Left colon (tissue), 2 donors: ENCODE measurements at regions not wholly inside any gene's neighbourhood (a gene's known extent, or its start where the extent isn't known, plus 50 kb on each side); places are given as distances from the start of the nearest gene placed in this dataset.
"Not testable (repeated sequence)": the region's sequence is repeated elsewhere in the genome, so short reads cannot be mapped to it uniquely, and the experiment has no call there.

ENCODE experiments used
- ATAC-seq: fragments of 200-7000 bp; cut with Tn5 transposase; one replicate; pipeline ENCODE4 v1.9.1; 2020; ENCODE audit warnings: mild to moderate bottlenecking, moderate library complexity
- DNase-seq, 2 donors: peaks; one replicate each; pipeline ENCODE4 v3.0.0-alpha.2; 2020
- intact Hi-C, 2 donors: fragments of 100-400 bp; cut with DNase I in 1 of 2; cut with micrococcal nuclease in 1 of 2; formaldehyde crosslinking; loops; one replicate each; pipeline versions ENCODE4 v1.11.2 to v1.14.0; 2022; cut with DNase I, micrococcal nuclease
- donor health status: DM: no; HTN: no; CAD: no.
- donor health status: DM: yes; HTN: yes; CAD: no.

DNA sequence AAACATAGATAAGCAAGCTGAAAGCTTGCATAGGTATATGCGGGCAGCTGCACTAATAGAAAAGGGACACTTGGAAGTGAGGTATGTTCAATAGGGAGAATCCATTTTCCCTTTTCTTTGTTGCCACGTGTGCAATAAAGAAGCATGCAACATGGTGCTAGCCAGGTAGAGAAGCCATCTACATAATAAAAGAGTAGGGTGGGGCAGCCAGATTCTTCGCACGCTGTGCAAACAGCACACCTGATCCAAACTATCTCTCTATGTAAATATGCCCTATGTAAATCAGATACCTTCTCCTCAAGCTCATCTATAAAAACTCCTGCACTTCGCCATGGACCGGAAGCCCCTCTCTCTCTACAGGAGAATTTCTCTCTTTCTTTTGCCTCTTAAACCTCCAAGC, 91.9 kb upstream of the C9orf72 start:
- DNase-seq (peak; percentile 27 to 63), ATAC-seq (peak; percentile 94)
- intact Hi-C loops: no loop called here

DNA sequence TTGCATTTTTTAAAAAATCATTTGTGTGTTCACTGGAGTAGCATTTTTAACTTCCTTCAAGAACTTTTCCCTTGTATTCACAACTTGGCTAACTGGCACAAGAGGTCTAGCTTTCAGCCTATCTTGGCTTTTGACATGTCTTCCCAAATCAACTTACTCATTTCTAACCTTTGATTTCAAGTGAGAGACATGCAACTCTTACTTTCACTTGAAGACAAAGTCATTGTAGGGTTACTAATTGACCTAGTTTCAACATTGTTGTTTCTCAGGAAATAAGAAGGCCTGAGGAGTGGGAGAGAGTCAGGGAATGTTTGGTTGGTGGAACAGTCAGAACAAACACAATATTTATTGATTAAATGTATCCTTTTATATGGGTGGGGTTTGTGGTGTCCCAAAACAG, 95.0 kb upstream of the C9orf72 start:
- ATAC-seq (no peak), DNase-seq (no peak)
- intact Hi-C loops: no loop called here

DNA sequence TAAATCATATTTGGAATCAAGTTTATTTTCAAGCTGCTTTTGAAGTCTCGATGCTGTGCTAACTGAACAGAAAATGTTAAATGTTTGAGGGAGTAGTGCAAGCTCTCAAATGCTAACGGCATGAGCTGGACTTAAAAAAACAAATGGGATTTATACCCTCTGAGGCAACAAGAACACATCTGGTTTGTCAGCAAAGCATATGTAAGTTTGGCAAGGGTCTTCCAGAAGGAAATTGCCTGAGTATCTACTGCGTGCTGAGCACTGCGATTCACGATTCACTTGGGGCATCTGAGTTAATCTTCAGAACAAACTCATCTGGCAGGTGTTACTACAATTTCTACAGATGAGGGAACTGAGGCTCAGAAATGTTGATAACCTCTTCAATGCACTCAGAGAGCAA, 98.4 kb upstream of the C9orf72 start:
- intact Hi-C loops: no loop called here
- DNase-seq (no peak), ATAC-seq (no peak)

DNA sequence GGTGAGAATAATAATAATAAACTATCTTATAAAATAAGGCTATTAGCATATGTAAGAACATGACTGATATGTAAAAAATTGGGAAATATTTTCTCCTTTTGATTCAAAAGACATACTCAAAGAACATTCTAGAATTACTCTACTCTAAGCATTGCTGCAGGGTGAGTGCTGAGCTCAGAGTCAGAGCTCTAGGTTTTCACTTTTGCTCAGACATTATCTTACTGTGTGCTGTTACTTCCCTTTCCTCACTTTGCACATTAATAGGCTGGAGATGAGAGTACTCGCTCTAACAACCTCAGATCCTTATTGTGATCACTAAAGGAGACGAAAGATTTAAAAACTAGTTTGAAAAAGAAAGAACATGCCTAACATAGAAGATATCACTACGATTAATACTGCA, 99.4 kb upstream of the C9orf72 start:
- DNase-seq (no peak), ATAC-seq (no peak)
- intact Hi-C loops: no loop called here

DNA sequence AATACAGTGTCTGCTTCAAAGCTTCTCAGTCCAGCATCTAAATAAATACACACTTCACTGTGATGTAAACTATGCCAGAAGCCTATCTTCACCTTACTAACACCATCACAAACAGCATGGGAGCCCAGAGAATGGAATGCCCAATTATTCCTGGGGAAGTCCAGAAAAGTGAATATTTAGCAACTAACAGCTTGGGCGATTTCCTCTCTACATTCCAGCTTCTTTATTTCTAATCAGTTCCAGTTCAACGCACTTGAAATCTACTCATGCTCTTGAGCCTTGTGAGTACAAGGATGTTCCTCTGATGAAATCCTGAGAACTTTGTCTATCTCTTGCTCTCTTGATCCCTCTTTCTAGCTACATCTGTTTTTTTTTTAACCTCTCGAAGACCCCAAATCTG, 100.4 kb upstream of the C9orf72 start:
- DNase-seq (no peak), ATAC-seq (no peak)
- intact Hi-C loops: no loop called here

DNA sequence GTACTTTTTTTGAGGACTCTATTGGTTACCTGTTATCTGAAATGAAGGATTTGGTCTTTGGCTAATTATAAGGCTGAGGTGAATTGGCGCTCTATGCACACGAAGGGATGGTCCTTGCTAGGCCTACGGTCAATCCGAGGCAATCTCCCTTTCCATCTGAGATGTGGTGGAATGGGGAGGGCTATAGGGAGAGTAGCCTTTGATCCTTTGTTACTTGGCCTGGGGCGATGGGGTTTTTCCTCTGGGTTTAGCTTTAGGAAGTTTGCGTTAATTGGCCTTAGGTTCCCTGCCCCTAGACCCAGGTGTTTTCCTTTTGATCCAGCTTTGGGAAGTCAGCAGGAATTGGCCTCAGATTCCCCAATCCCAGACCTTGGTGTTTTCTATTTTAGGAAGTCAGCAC, 102.1 kb upstream of the C9orf72 start:
- no peak for ATAC-seq

DNA sequence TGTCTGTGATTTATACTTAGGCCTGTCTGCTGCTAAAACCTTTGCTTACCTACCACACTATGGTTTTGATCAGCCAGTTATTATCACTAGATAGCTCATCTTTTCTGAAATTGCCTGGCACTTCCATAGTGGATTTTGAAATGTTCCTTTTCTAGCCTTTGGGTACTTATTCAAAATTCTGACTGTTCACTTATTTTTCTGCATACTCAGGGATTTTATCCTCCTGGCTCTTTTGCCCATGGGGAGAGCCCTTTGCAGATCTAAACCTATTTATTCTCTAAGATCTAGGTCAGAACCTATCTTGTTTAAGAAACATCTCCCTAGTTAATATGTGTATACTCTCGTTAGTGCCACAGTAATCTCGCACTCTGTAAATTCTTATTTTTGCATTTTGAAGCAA, 103.5 kb upstream of the C9orf72 start:
- intact Hi-C loops: no loop called here
- DNase-seq: no peak
- no peak for ATAC-seq

More for the DNA sequence above, 102.1 kb upstream of the C9orf72 start:
- intact Hi-C loops: no loop called here
- DNase-seq: no peak

DNA sequence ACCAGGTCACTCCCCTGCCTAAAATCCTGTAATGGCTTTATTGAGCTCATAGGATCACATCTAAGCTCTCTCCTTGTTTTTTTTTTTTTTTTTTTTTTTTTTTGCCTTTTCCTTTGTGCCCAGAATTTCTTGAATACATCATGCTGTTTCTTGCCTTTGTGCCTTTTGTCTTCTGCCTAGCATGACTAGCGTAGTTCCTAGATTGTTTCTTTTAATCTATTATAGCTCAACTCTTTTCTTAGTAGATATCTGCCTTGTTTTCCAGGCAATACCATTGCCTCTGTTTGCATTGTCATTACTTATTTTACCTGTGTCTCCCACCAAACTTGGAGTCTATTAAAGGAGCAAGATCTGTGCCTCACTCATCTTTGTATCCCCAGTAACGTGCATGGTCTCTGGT, 106.1 kb upstream of the C9orf72 start:
- DNase-seq (no peak), ATAC-seq (no peak)
- intact Hi-C loops: no loop called here

DNA sequence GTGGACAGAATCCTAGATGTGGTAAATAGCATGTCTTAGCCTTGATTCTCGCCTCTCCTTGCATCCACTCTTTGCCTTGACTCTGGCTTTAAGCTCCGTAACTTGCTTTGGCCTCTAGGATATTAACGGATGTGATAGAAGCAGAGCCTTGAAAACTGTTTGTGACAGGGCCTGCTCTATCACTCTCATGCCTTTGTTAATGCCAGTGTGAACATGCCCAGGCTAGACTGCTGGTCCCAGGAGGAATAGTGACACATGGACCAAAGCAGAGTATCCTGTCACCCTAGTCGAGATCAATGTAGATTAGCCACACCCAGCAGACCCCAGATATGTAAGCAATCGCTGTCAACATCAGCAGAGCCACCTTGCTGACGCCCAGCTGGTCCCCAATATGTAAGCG, 109.9 kb upstream of the C9orf72 start:
- DNase-seq (no peak), ATAC-seq (no peak)
- intact Hi-C loops: no loop called here

DNA sequence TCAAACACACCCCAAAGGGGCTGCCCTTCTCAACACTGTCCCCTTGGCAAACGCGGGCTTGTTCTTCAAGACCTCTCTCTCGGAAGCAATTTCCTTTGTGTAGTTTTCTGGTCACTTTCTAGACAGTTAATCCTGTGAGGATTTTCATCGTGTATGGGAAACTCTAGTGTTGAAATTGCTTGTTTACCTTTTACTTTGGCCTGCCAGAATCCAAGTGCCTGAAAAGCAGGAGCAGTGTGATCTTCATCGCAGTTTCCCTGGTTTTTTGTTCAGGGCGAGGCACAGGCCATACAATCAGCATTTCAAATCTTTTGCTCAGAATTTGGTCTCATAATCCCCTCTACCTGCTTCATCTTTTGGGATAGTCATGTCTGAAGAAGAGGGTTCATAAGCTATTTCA, 115.7 kb upstream of the C9orf72 start:
- DNase-seq (no peak), ATAC-seq (no peak)
- intact Hi-C loops: no loop called here

DNA sequence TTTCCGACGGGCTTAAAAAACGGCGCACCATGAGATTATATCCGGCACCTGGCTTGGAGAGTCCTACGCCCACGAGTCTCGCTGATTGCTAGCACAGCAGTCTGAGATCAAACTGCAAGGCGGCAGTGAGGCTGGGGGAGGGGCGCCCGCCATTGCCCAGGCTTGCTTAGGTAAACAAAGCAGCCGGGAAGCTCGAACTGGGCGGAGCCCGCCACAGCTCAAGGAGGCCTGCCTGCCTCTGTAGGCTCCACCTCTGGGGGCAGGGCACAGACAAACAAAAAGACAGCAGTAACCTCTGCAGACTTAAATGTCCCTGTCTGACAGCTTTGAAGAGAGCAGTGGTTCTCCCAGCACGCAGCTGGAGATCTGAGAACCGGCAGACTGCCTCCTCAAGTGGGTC, 117.5 kb upstream of the C9orf72 start:
- intact Hi-C loops, ATAC-seq: not testable (repeated sequence)
- DNase-seq: peak; percentile 38 to 72

DNA sequence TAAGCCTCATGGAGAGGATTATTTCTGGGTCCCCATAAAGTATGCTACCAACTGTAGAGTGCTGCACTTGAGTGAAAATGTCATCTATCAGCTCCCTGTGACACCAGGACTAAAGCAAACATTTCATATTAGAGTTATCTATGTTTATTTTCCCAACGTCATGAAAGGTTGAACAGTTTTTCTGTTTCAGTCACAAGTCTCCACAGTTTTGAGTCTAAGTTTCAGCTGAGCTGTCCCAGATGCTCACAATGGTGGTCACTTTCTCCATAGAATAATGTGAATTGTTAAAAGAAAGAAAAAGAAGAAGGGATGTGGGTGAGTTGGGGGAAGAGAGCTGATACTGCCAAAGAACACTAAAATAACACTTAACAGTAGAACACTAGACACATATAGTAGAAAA, 126.3 kb upstream of the C9orf72 start:
- intact Hi-C loops: no loop called here
- no peak for ATAC-seq
- no peak for DNase-seq

DNA sequence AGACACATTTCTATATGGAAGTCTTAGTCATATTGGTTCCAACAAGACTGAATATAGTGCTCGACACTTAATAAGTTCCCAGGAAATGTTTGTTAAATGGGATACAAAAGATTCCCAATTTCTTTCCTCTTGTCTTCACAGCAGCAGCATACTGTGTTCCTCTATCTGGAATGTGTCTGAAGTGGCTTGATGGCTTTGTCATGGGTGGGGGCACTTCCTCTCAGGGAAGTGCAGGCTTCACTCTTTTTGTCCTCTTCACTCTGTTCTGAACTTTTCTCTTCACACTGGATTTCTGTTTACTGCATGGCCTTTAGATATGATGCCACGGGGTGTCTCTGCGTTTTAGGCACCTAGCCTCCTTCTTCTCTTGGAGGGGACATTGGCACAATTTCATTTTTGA, 127.7 kb upstream of the C9orf72 start:
- intact Hi-C loops: no loop called here
- ATAC-seq (no peak), DNase-seq (no peak)

DNA sequence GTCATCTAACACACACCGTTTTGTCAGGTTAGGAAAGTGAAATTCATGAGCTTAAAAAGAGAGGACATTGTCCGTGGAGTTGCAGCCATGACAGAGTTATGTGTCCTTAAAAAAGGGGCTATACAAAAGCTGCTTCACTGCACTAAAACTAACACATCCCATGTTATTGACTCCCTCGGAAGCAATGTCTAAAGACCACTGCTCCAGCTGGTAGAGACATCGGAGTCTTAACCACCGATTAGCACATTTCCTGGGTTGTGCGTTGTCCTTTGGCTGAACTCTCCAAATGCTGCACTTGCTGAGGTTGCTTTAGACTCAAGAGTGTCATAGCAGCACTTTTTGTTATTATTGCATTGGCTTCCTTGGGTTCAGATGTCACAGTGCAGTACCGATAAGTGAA, 128.3 kb upstream of the C9orf72 start:
- DNase-seq (peak in 1 of 2 donors; percentile 33), ATAC-seq (no peak)
- intact Hi-C loops: no loop called here

DNA sequence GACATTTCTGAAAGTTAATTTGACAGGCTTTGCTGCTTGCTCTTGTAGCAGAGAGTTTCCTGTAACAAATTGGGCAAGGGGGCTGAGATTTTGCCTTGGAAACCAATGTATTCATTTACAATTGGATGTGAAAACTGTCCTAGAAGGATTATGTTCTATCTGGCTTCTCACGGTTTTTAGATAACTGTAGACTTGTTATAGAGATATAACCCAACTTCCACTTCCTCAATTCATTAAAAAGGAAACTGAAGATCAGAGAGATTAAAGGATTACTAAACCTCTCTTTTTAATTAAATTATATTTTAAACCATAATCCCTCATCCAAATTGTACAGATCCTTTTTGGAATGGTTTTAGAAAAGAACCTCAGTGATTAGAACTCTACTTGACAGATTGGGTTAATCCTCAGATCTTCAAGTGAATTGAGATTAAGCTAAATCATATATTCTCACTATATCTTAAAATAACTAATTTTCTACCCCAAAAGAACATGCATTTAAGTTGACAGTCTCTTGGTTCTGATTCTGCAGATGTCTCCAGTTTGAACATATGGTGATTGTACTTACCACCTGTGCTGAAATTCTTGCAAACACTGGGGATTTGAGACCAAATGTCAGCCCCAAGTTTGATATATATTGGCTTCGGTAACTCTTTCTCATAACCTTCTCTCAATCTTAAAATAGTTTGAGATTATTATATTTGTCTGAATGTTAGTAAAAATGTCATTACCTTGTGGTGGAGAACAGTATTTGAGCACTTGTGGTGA, 130.1 kb upstream of the C9orf72 start:
- DNase-seq (no peak), ATAC-seq (no peak)
- intact Hi-C loops: no loop called here

DNA sequence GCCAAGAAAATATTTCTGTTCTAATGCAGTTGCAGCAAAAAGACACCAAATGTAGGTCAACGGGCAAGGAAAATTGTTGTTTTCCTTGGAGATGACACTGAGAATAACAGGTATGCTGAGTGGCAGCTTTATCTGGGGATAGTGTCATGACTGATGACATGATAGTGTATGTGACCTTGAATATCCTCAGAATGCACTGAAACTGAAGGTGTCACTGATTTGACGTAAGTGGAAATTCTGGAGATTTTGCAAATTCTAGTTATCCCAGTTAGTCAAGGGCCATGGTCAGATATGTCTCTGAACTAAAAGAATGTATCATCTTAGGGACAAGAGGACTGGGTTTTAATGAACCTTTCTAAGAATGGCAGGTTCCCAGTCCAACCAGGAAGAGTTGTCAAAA, 138.0 kb upstream of the C9orf72 start:
- ATAC-seq (no peak), DNase-seq (no peak)
- intact Hi-C loops: no loop called here

DNA sequence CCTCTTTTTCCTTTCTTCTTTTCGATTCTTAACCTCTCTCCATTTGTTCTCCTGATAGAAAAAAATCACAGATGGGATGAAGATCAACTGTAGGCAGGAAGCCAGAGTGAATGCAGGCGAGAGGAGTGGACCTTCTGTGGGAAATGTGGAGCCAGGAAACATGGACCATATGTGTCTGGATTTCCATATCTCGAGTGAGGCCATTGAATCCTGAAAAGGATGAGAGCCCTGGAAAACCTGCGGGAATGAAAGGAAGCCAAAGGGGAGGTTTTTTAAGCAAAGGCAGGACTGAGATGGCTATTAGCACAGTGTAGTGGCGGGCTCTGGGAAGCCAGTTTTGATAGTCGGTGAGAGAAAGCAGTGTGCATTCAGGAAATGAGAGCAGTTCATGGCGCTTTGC, 139.5 kb upstream of the C9orf72 start:
- intact Hi-C loops: no loop called here
- no peak for ATAC-seq

DNA sequence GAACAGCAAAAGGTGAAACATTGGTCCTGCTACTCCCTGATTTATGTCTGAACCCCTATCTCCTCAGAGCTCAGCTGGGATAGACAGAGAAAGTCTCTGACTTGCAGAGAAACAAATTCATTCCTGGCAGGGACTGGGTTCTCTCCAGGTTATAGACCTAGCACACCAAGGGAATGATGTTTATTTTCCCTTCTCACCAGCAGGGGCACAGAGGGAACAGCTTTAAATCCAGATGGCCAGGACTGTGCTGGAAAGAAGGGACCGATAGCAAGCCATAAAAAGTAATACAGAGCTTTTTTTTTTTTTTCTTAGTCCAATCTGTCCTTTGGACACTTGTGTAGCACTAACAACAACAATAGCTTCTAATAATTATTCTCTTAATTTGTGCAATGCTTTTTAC, 141.1 kb upstream of the C9orf72 start:
- intact Hi-C loops: no loop called here
- no peak for ATAC-seq
- DNase-seq: no peak

More for the DNA sequence above, 139.5 kb upstream of the C9orf72 start:
- DNase-seq: no peak

DNA sequence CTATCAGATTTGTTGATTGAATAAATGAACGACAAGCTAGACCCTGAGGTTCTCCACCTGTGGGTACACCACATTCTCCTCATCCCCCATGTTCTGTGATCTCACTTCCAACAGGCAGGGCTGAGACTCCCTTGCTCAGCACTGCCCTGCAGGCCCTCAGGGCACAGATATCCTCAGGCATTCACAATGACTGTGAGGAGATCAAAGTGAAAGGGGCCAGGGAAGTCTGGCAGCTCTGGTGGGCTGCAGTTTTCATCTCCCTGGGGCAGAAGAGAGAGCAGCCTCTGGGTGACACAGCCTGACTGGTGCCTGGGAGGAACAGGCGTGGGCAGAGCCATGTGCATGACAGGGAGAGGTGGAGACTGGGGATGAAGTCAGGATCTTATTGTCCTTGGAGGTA, 142.4 kb upstream of the C9orf72 start:
- ATAC-seq (no peak), DNase-seq (no peak)
- intact Hi-C loops: no loop called here

DNA sequence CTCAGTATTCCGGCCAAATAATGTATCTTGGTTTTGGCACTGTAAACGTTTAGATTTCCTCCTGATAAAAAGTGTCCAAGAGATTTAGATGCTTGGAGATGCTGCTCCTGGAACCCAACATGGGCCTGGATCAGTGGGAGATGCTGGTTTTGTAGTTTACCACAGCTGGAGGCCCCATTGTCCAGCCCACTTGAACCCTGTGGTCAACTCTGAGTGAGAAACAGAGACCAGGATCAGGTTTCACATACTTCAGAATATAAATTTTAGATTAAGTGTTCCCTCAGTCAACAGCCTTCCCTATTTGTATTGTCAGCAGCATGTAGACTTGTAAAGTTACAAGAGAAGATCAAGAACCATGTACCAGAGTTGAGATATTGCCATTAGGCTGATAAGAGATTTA, 144.7 kb upstream of the C9orf72 start:
- intact Hi-C loops: no loop called here

DNA sequence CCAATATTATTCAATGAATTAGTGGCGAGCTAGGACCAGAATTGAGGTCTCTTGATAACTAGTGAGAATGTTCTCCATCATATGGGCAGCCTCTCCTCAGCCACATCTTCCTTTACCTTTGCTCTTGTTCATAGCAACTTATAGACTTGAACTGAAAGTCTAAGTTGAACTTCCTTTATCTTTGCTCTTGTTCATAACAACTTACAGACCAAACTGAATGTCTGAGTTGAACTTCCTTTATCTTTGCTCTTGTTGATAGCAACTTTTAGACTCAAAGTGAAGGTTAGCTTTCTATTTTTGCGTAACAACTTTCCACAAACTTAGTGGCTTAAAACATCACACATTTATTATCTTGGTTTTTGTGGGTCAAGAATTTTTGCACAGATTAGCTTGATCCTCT, 146.4 kb upstream of the C9orf72 start:
- ATAC-seq: no peak
- DNase-seq: no peak
- intact Hi-C loops: loop anchor here in 1 of 2 donors (10.0 kb wide), 1 partner anchor 355 kb away; no protein-coding TSS in a partner anchor

More for the DNA sequence above, 144.7 kb upstream of the C9orf72 start:
- no peak for DNase-seq
- ATAC-seq: no peak
